MCF 10A (cell line): ENCODE measurements at regions not wholly inside any gene's neighbourhood (a gene's known extent, or its start where the extent isn't known, plus 50 kb on each side); places are given as distances from the start of the nearest gene placed in this dataset.

Experiments used
- BruUV-seq: library from RNA; stranded (reverse); fragments of 400-500 nt; replicated peaks from 2 replicates; lab custom pipeline; 2021; lab: Mats Ljungman, UMichigan
- CTCF ChIA-PET: fragments of 300-600 bp; sonication (Branson Sonifier 250); formaldehyde crosslinking; extraction: SDS; loops from one replicate; lab custom pipeline; 2021; ENCODE audit warnings: antibody characterized with exemption, inconsistent platforms; lab: Yijun Ruan, JAX
- POLR2A ChIA-PET: fragments of 300-600, 350-650 bp; sonication (Branson Sonifier 250); formaldehyde crosslinking; extraction: SDS; loops from one replicate; lab custom pipeline; 2020; ENCODE audit warnings: antibody characterized with exemption, inconsistent platforms; lab: Yijun Ruan, JAX
- DNase-seq: peaks from one replicate; pipeline ENCODE4 v3.0.0-alpha.2; 2018; ENCODE audit not compliant: unreplicated experiment
- H3K27ac Mint-ChIP-seq: one replicate; pipeline ENCODE4 v1.8.0; 2022; ENCODE audit warnings: mild to moderate bottlenecking, low read depth, mixed read lengths; ENCODE audit not compliant: unreplicated experiment
- H3K27me3 Mint-ChIP-seq: one replicate; pipeline ENCODE4 v1.8.0; 2022; ENCODE audit warnings: mixed read lengths; ENCODE audit not compliant: insufficient read depth, unreplicated experiment
- H3K36me3 Mint-ChIP-seq: one replicate; pipeline ENCODE4 v1.8.0; 2022; ENCODE audit warnings: mild to moderate bottlenecking, moderate library complexity, mixed read lengths; ENCODE audit not compliant: insufficient read depth, unreplicated experiment
- H3K4me1 Mint-ChIP-seq: one replicate; pipeline ENCODE4 v1.8.0; 2022; ENCODE audit warnings: mixed read lengths; ENCODE audit not compliant: insufficient read depth, unreplicated experiment
- H3K4me3 Mint-ChIP-seq: one replicate; pipeline ENCODE4 v1.8.0; 2022; ENCODE audit warnings: mild to moderate bottlenecking, moderate library complexity, mixed read lengths; ENCODE audit not compliant: unreplicated experiment
- H3K9me3 Mint-ChIP-seq: one replicate; pipeline ENCODE4 v1.8.0; 2022; ENCODE audit warnings: mixed read lengths; ENCODE audit not compliant: unreplicated experiment
- intact Hi-C: fragments of 100-400 bp; cut with micrococcal nuclease; formaldehyde crosslinking; loops from 2 replicates; pipeline ENCODE4 v1.14.1; 2022
- TF ChIP-seq, protein P1 (sequence below): fragments of 200-600 bp; IDR thresholded peaks from one replicate; pipeline ENCODE4 v1.8.0; 2022; ENCODE audit warnings: antibody characterized with exemption, mild to moderate bottlenecking; ENCODE audit not compliant: unreplicated experiment

DNA sequence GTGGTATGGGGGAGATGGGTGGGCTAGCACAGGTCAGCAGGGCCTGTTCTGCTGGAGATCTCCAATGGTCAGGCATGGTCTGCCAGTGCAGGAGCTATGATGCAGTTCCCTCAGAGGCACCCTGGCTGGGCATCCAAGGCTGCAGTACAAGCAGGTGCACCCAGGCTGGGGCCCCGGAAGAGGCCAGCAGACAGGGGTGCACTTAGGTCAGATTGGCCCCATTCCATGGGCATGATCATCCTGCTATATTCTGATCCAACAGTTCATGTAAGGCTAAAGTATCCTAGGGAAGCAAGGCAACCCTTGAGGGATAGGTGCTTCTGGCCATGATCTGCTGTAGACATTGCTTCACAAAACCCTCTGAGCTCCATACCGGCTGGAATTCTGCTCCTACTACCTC lies 53.5 kb downstream of the STRIT1 start:
- BruUV-seq, result no TSS peak
- H3K4me1 Mint-ChIP-seq, result no peaks in the 10 kb centered on the region
- H3K27ac Mint-ChIP-seq, result no peak overlapping the region
- intact Hi-C loops, result no loop called here
- H3K9me3 Mint-ChIP-seq, result peaks cover 8% of the 10 kb centered on the region
- TF ChIP-seq, protein P1, sequence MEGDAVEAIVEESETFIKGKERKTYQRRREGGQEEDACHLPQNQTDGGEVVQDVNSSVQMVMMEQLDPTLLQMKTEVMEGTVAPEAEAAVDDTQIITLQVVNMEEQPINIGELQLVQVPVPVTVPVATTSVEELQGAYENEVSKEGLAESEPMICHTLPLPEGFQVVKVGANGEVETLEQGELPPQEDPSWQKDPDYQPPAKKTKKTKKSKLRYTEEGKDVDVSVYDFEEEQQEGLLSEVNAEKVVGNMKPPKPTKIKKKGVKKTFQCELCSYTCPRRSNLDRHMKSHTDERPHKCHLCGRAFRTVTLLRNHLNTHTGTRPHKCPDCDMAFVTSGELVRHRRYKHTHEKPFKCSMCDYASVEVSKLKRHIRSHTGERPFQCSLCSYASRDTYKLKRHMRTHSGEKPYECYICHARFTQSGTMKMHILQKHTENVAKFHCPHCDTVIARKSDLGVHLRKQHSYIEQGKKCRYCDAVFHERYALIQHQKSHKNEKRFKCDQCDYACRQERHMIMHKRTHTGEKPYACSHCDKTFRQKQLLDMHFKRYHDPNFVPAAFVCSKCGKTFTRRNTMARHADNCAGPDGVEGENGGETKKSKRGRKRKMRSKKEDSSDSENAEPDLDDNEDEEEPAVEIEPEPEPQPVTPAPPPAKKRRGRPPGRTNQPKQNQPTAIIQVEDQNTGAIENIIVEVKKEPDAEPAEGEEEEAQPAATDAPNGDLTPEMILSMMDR, result no peak
- POLR2A ChIA-PET, result interaction anchor here (0.6 kb wide), 1 partner anchor 79 kb away, joined by 3 read pairs; no protein-coding TSS in a partner anchor
- no peaks in the 10 kb centered on the region for H3K36me3 Mint-ChIP-seq
- DNase-seq, result no peak
- CTCF ChIA-PET, result interaction anchor here (0.6 kb wide), 1 partner anchor 201 kb away, joined by 3 read pairs; no protein-coding TSS in a partner anchor
- no peak overlapping the region for H3K4me3 Mint-ChIP-seq
- H3K27me3 Mint-ChIP-seq, result no peaks in the 10 kb centered on the region

DNA sequence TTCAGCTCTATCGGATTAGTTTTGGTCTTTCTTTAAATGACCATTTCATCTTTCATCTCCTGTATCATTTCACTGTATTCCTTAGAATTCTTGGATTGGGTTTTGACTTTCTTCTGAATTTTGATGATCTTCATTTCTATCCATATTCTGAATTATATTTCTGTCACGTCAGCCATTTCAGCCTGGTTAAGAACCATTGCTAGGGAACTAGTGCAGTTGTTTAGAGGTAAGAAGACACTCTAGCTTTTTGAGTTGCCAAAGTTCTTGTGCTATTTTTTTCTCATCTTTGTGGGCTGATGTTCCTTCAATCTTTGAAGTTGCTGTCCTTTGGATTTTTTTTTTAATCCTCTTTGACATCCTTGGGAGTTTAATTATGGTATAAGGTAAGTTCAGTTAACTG lies 54.6 kb downstream of the STRIT1 start:
- no TSS peak for BruUV-seq
- Mint-ChIP-seq H3K9me3 (peaks cover 8% of the 10 kb centered on the region), H3K36me3 (no peaks in the 10 kb centered on the region), H3K4me3 (no peak overlapping the region), H3K27me3 (no peaks in the 10 kb centered on the region), H3K27ac (no peak overlapping the region), H3K4me1 (peaks cover 4% of the 10 kb centered on the region)
- intact Hi-C loops, result no loop called here
- TF ChIP-seq, protein P1, result no peak
- no peak for DNase-seq
- CTCF ChIA-PET, result no interaction called here
- POLR2A ChIA-PET, result no interaction called here

DNA sequence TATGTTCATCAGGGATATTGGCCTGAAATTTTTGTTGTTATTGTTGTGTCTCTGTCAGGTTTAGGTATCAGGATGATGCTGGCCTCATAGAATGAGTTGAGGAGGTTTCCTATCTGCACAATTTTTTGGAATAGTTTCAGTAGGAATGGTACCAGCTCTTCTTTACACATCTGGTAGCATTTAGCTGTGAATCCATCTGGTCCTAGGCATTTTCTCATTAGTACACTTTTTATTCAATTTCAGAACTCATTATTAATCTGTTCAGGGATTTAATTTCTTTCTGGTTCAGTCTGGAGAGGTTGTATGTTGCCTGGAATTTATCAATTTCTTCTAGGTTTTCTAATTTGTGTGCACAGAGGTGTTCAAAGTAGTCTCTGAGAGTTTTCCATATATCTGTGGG lies 57.0 kb downstream of the STRIT1 start:
- CTCF ChIA-PET, result interaction anchor here (0.6 kb wide), 1 partner anchor 40 kb away, joined by 5 read pairs; no protein-coding TSS in a partner anchor

More for the DNA sequence above, 57.0 kb downstream of the STRIT1 start:
- TF ChIP-seq, protein P1, result no peak
- Mint-ChIP-seq H3K4me3 (no peak overlapping the region), H3K27me3 (no peaks in the 10 kb centered on the region), H3K36me3 (no peaks in the 10 kb centered on the region), H3K4me1 (peaks cover 25% of the 10 kb centered on the region), H3K9me3 (peaks cover 8% of the 10 kb centered on the region), H3K27ac (no peak overlapping the region)
- POLR2A ChIA-PET, result interaction anchor here (0.7 to 1.1 kb wide), 2 partner anchors 10 to 14 kb away, joined by 3 to 4 read pairs; no protein-coding TSS in a partner anchor
- BruUV-seq, result no TSS peak
- no peak for DNase-seq
- intact Hi-C loops, result no loop called here
